HG02970 (cell line): ENCODE measurements at regions not wholly inside any gene's neighbourhood (a gene's known extent, or its start where the extent isn't known, plus 50 kb on each side); places are given as distances from the start of the nearest gene placed in this dataset.
"Not testable (repeated sequence)": the region's sequence is repeated elsewhere in the genome, so short reads cannot be mapped to it uniquely, and the experiment has no call there.

Source experiments
- ATAC-seq: cut with Tn5 transposase; IDR thresholded peaks from one replicate; pipeline ENCODE4 v1.9.1; 2021; ENCODE audit warnings: mild to moderate bottlenecking, moderate library complexity, moderate number of reproducible peaks; ENCODE audit not compliant: unreplicated experiment, low FRiP score

GRCh38 chr4:121616449-121616848, 80.3 kb downstream of the ANXA5 start:
- not testable (repeated sequence) for ATAC-seq

- ATAC-seq, result no peak
Observed at GRCh38 chr4:121614101-121614500, 82.7 kb downstream of the ANXA5 start.

- no peak for ATAC-seq
Observed at GRCh38 chr4:121599049-121599448, 97.7 kb downstream of the ANXA5 start.

GRCh38 chr4:121597346-121597934, 99.3 kb downstream of the ANXA5 start:
- no peak for ATAC-seq

GRCh38 chr4:121594796-121595526, 101.8 kb downstream of the ANXA5 start:
- ATAC-seq, result no peak

- ATAC-seq, result no peak
Observed at GRCh38 chr4:121593760-121594159, 103.0 kb downstream of the ANXA5 start.

- not testable (repeated sequence) for ATAC-seq
Observed at GRCh38 chr4:121592257-121592656, 104.5 kb downstream of the ANXA5 start.

GRCh38 chr4:121584836-121585235, 111.9 kb downstream of the ANXA5 start:
- no peak for ATAC-seq

GRCh38 chr4:121583396-121583795, 113.4 kb downstream of the ANXA5 start:
- no peak for ATAC-seq

- ATAC-seq, result no peak
Observed at GRCh38 chr4:121582296-121582695, 114.5 kb downstream of the ANXA5 start.

- not testable (repeated sequence) for ATAC-seq
Observed at GRCh38 chr4:121575392-121575791, 121.4 kb downstream of the ANXA5 start.

- ATAC-seq, result no peak
Observed at GRCh38 chr4:121574618-121575017, 122.2 kb downstream of the ANXA5 start.

- no peak for ATAC-seq
Observed at GRCh38 chr4:121567748-121568147, 129.0 kb downstream of the ANXA5 start.

- ATAC-seq, result no peak
Observed at GRCh38 chr4:121564840-121565375, 131.9 kb downstream of the ANXA5 start.

- ATAC-seq, result no peak
Observed at GRCh38 chr4:121562811-121563210, 134.0 kb downstream of the ANXA5 start.

- no peak for ATAC-seq
Observed at GRCh38 chr4:121555315-121556107, 141.3 kb downstream of the ANXA5 start.

GRCh38 chr4:121554382-121554781, 142.4 kb downstream of the ANXA5 start:
- ATAC-seq, result no peak

- no peak for ATAC-seq
Observed at GRCh38 chr4:121551881-121552280, 144.9 kb downstream of the ANXA5 start.

- no peak for ATAC-seq
Observed at GRCh38 chr4:121551271-121551670, 145.5 kb downstream of the ANXA5 start.

GRCh38 chr4:121541696-121542095, 155.1 kb downstream of the ANXA5 start:
- no peak for ATAC-seq

- no peak for ATAC-seq
Observed at GRCh38 chr4:121535351-121535750, 154.5 kb upstream of the QRFPR start.
